Activated CD8-positive, alpha-beta T cell treated with anti-CD3 and anti-CD28 coated beads for 36 hours (primary cell): ENCODE measurements at regions not wholly inside any gene's neighbourhood (a gene's known extent, or its start where the extent isn't known, plus 50 kb on each side); places are given as distances from the start of the nearest gene placed in this dataset.

Experiments used
- ATAC-seq: fragments of 200-7000 bp; cut with Tn5 transposase; one replicate; pipeline ENCODE4 v1.10.0; 2021; ENCODE audit warnings: mild to moderate bottlenecking, moderate library complexity
- CTCF ChIA-PET: fragments of 350-600 bp; sonication (Branson Sonifier 250); formaldehyde crosslinking; loops from one replicate; lab custom pipeline; 2021; ENCODE audit warnings: antibody characterized with exemption; lab: Charles Lee
- POLR2A ChIA-PET: fragments of 350-600 bp; sonication (Branson Sonifier 250); formaldehyde crosslinking; loops from one replicate; lab custom pipeline; 2021; ENCODE audit warnings: antibody characterized with exemption; lab: Charles Lee
- DNase-seq: peaks from one replicate; pipeline ENCODE4 v3.0.0-alpha.2; 2020
- H3K27ac Mint-ChIP-seq: one replicate; pipeline ENCODE4 v1.8.0; 2021; ENCODE audit warnings: mild to moderate bottlenecking, mixed read lengths
- H3K27me3 Mint-ChIP-seq: one replicate; pipeline ENCODE4 v1.8.0; 2021; ENCODE audit warnings: mixed read lengths
- H3K36me3 Mint-ChIP-seq: one replicate; pipeline ENCODE4 v1.8.0; 2021; ENCODE audit warnings: low read depth, mixed read lengths
- H3K4me1 Mint-ChIP-seq: one replicate; pipeline ENCODE4 v1.8.0; 2021; ENCODE audit warnings: low read depth, mixed read lengths
- H3K4me3 Mint-ChIP-seq: one replicate; pipeline ENCODE4 v1.8.0; 2021; ENCODE audit warnings: mild to moderate bottlenecking, moderate library complexity, mixed read lengths
- H3K9me3 Mint-ChIP-seq: one replicate; pipeline ENCODE4 v1.8.0; 2021; ENCODE audit warnings: mixed read lengths
- CTCF ChIP-seq: fragments of 200-600 bp; IDR thresholded peaks from one replicate; pipeline ENCODE4 v1.8.0; 2022; ENCODE audit warnings: antibody characterized with exemption, mild to moderate bottlenecking
- intact Hi-C: fragments of 100-400 bp; cut with micrococcal nuclease; formaldehyde crosslinking; loops from one replicate; pipeline ENCODE4 v1.10.0; 2022

- Mint-ChIP-seq H3K27ac (no peak overlapping the region), H3K4me1 (no peaks in the 10 kb centered on the region), H3K4me3 (no peak overlapping the region), H3K27me3 (no peaks in the 10 kb centered on the region), H3K36me3 (no peaks in the 10 kb centered on the region), H3K9me3 (no peaks in the 10 kb centered on the region)
- intact Hi-C loops = no loop called here
- DNase-seq (no peak), ATAC-seq (no peak)
- ChIA-PET POLR2A (no interaction called here), CTCF (no interaction called here)
- no peak for TF ChIP-seq CTCF
Observed at GRCh38 chr5:125038477-125038876, 292.0 kb upstream of the ZNF608 start.

DNA sequence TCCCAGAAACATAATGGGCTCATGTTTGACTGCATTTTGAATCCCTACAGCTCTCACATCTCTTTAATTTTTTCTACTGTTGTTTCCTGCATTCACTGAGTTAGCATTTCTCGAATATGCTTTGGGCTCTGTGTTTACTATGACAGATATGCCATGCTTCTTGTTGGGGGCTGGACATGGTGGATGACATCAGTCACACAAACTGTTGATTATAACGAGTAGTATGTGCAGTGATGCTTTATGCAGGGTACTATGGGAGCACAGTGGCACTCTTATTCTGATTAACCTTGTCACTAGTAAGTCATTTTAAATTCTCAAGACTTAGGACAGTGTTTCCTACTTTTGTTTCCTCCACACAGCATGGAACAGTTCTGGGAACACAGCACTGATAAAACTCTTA, 295.4 kb upstream of the ZNF608 start:
- CTCF ChIA-PET = no interaction called here
- no peaks in the 10 kb centered on the region for H3K4me1 Mint-ChIP-seq
- H3K9me3 Mint-ChIP-seq = no peaks in the 10 kb centered on the region
- DNase-seq (no peak), ATAC-seq (no peak)
- H3K36me3 Mint-ChIP-seq = no peaks in the 10 kb centered on the region
- H3K27ac Mint-ChIP-seq = no peak overlapping the region
- POLR2A ChIA-PET = no interaction called here
- TF ChIP-seq CTCF = no peak
- intact Hi-C loops = no loop called here
- H3K4me3 Mint-ChIP-seq = no peak overlapping the region
- H3K27me3 Mint-ChIP-seq = no peaks in the 10 kb centered on the region

GRCh38 chr5:125042261-125042890, 295.9 kb upstream of the ZNF608 start:
- intact Hi-C loops = no loop called here
- Mint-ChIP-seq H3K27me3 (no peaks in the 10 kb centered on the region), H3K4me1 (no peaks in the 10 kb centered on the region), H3K27ac (no peak overlapping the region), H3K4me3 (no peak overlapping the region), H3K9me3 (no peaks in the 10 kb centered on the region), H3K36me3 (no peaks in the 10 kb centered on the region)
- POLR2A ChIA-PET = interaction anchor here (0.6 kb wide), 1 partner anchor 15 kb away, joined by 3 read pairs; no protein-coding TSS in a partner anchor
- CTCF ChIA-PET = no interaction called here
- DNase-seq (no peak), ATAC-seq (no peak)
- TF ChIP-seq CTCF = no peak

DNA sequence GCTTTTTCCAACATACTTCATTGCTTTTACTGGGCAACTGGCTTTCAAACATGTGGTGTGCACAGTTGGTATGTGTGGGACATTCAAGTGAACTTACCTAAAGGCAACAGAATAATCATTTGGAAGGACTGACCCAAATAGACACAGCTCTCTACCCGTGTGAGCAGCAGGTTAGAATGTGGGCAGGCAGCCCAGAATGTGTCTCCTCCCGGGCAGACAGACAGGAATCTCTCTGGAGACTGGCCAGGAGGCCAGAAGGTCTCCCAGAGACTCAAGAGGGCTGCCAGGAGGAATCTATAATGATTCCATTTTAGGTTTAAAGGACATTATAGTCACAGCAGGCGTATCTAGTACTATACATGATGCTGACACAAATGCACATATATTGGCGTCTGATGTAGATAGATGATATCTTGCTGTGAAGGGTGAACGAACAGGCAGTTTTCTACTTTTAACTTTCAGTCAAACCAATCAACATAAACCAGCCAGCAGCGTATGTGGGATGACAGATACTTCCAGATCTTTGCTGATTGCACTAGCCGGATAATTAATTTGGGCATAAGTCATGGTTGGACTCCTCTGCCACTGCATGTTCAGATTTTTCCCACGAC, 297.4 kb upstream of the ZNF608 start:
- no peak for ATAC-seq

More for the DNA sequence above, 297.4 kb upstream of the ZNF608 start:
- TF ChIP-seq CTCF = no peak
- no peaks in the 10 kb centered on the region for H3K36me3 Mint-ChIP-seq
- no peak overlapping the region for H3K4me3 Mint-ChIP-seq
- ChIA-PET CTCF (no interaction called here), POLR2A (no interaction called here)
- no peaks in the 10 kb centered on the region for H3K27me3 Mint-ChIP-seq
- intact Hi-C loops = no loop called here
- H3K4me1 Mint-ChIP-seq = no peaks in the 10 kb centered on the region
- no peak for DNase-seq
- H3K9me3 Mint-ChIP-seq = no peaks in the 10 kb centered on the region
- H3K27ac Mint-ChIP-seq = no peak overlapping the region
